ENCODE measurements at regions not wholly inside any gene's neighbourhood (a gene's known extent, or its start where the extent isn't known, plus 50 kb on each side); places are given as distances from the start of the nearest gene placed in this dataset.

DNA sequence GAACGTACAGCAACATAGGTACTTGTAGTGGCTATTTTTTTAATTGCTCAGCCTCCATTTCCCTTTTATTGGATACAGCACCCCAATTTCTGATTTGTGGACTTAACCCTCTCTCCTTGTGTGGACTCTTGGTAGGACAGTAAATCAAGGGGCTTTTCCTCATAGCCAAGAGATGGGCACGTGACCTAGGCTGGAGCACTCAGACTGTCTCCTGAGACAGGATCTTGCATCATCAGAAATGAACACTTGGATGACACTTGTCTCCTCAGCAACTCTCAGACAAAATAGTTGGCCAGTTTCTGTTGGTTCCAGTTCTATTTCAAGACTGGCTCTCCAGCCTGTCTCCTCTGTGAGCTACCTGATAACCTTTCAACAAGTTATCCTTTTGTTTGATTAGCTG is 112.9 kb upstream of the ZNF678 start (continued):
- TF ChIP-seq, protein P1, sequence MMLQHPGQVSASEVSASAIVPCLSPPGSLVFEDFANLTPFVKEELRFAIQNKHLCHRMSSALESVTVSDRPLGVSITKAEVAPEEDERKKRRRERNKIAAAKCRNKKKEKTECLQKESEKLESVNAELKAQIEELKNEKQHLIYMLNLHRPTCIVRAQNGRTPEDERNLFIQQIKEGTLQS (IDR thresholded peaks at IDR 0.05), result peak; percentile 94
- TF ChIP-seq, protein P1 (CRISPR knock-in tag; conservative IDR thresholded peaks at IDR 0.05), result no peak
- no peak for TF ChIP-seq CBX3 (IDR thresholded peaks at IDR 0.05; ENCODE audit: borderline replicate concordance in 1 of 2, low read length in 2 of 2)
- TF ChIP-seq, protein P2, sequence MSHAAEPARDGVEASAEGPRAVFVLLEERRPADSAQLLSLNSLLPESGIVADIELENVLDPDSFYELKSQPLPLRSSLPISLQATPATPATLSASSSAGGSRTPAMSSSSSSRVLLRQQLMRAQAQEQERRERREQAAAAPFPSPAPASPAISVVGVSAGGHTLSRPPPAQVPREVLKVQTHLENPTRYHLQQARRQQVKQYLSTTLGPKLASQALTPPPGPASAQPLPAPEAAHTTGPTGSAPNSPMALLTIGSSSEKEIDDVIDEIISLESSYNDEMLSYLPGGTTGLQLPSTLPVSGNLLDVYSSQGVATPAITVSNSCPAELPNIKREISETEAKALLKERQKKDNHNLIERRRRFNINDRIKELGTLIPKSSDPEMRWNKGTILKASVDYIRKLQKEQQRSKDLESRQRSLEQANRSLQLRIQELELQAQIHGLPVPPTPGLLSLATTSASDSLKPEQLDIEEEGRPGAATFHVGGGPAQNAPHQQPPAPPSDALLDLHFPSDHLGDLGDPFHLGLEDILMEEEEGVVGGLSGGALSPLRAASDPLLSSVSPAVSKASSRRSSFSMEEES (CRISPR knock-in tag; IDR thresholded peaks at IDR 0.05), result peak; percentile 87
- no peak for TF ChIP-seq SP2 (IDR thresholded peaks at IDR 0.05; ENCODE audit: extremely low read depth, low read depth, low read length, poor library complexity, severe bottlenecking)
- TF ChIP-seq, protein P3, sequence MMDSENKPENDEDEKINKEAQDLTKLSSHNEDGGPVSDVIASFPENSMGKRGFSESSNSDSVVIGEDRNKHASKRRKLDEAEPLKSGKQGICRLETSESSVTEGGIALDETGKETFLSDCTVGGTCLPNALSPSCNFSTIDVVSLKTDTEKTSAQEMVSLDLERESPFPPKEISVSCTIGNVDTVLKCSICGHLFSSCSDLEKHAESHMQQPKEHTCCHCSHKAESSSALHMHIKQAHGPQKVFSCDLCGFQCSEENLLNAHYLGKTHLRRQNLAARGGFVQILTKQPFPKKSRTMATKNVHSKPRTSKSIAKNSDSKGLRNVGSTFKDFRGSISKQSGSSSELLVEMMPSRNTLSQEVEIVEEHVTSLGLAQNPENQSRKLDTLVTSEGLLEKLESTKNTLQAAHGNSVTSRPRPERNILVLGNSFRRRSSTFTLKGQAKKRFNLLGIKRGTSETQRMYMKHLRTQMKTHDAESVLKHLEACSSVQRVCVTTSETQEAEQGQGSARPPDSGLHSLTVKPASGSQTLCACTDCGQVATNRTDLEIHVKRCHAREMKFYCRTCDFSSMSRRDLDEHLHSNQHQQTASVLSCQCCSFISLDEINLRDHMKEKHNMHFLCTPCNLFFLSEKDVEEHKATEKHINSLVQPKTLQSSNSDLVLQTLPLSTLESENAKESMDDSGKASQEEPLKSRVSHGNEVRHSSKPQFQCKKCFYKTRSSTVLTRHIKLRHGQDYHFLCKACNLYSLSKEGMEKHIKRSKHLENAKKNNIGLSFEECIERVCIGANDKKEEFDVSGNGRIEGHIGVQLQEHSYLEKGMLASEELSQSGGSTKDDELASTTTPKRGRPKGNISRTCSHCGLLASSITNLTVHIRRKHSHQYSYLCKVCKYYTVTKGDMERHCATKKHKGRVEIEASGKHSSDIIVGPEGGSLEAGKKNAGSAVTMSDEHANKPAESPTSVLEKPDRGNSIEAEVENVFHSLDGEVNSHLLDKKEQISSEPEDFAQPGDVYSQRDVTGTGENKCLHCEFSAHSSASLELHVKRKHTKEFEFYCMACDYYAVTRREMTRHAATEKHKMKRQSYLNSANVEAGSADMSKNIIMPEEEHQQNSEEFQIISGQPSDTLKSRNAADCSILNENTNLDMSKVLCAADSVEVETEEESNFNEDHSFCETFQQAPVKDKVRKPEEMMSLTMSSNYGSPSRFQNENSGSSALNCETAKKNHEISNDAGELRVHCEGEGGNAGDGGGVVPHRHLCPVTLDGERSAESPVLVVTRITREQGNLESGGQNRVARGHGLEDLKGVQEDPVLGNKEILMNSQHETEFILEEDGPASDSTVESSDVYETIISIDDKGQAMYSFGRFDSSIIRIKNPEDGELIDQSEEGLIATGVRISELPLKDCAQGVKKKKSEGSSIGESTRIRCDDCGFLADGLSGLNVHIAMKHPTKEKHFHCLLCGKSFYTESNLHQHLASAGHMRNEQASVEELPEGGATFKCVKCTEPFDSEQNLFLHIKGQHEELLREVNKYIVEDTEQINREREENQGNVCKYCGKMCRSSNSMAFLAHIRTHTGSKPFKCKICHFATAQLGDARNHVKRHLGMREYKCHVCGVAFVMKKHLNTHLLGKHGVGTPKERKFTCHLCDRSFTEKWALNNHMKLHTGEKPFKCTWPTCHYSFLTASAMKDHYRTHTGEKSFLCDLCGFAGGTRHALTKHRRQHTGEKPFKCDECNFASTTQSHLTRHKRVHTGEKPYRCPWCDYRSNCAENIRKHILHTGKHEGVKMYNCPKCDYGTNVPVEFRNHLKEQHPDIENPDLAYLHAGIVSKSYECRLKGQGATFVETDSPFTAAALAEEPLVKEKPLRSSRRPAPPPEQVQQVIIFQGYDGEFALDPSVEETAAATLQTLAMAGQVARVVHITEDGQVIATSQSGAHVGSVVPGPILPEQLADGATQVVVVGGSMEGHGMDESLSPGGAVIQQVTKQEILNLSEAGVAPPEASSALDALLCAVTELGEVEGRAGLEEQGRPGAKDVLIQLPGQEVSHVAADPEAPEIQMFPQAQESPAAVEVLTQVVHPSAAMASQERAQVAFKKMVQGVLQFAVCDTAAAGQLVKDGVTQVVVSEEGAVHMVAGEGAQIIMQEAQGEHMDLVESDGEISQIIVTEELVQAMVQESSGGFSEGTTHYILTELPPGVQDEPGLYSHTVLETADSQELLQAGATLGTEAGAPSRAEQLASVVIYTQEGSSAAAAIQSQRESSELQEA (IDR thresholded peaks at IDR 0.05; ENCODE audit: low read depth), result no peak
- TF ChIP-seq, protein P4, sequence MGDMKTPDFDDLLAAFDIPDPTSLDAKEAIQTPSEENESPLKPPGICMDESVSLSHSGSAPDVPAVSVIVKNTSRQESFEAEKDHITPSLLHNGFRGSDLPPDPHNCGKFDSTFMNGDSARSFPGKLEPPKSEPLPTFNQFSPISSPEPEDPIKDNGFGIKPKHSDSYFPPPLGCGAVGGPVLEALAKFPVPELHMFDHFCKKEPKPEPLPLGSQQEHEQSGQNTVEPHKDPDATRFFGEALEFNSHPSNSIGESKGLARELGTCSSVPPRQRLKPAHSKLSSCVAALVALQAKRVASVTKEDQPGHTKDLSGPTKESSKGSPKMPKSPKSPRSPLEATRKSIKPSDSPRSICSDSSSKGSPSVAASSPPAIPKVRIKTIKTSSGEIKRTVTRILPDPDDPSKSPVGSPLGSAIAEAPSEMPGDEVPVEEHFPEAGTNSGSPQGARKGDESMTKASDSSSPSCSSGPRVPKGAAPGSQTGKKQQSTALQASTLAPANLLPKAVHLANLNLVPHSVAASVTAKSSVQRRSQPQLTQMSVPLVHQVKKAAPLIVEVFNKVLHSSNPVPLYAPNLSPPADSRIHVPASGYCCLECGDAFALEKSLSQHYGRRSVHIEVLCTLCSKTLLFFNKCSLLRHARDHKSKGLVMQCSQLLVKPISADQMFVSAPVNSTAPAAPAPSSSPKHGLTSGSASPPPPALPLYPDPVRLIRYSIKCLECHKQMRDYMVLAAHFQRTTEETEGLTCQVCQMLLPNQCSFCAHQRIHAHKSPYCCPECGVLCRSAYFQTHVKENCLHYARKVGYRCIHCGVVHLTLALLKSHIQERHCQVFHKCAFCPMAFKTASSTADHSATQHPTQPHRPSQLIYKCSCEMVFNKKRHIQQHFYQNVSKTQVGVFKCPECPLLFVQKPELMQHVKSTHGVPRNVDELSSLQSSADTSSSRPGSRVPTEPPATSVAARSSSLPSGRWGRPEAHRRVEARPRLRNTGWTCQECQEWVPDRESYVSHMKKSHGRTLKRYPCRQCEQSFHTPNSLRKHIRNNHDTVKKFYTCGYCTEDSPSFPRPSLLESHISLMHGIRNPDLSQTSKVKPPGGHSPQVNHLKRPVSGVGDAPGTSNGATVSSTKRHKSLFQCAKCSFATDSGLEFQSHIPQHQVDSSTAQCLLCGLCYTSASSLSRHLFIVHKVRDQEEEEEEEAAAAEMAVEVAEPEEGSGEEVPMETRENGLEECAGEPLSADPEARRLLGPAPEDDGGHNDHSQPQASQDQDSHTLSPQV (IDR thresholded peaks at IDR 0.05), result no peak
- TF ChIP-seq ZNF165 (CRISPR knock-in tag; IDR thresholded peaks at IDR 0.05; ENCODE audit: borderline replicate concordance), result no peak
- TF ChIP-seq PHF8 (IDR thresholded peaks at IDR 0.05; ENCODE audit: borderline replicate concordance, low read length), result no peak
- TF ChIP-seq ZNF76 (CRISPR knock-in tag; IDR thresholded peaks at IDR 0.05; ENCODE audit: borderline replicate concordance), result no peak
- TF ChIP-seq CREB1 (IDR thresholded peaks at IDR 0.05), result no peak
- TF ChIP-seq CREB1 (CRISPR knock-in tag; IDR thresholded peaks at IDR 0.05), result no peak
- no peak for TF ChIP-seq CBX2 (IDR thresholded peaks at IDR 0.05; ENCODE audit: insufficient read depth, low read length, poor library complexity, severe bottlenecking)
- TF ChIP-seq BHLHE40 (IDR thresholded peaks at IDR 0.05; ENCODE audit: low read length), result peak; percentile 76
